ENCODE measurements at regions not wholly inside any gene's neighbourhood (a gene's known extent, or its start where the extent isn't known, plus 50 kb on each side); places are given as distances from the start of the nearest gene placed in this dataset.

DNA sequence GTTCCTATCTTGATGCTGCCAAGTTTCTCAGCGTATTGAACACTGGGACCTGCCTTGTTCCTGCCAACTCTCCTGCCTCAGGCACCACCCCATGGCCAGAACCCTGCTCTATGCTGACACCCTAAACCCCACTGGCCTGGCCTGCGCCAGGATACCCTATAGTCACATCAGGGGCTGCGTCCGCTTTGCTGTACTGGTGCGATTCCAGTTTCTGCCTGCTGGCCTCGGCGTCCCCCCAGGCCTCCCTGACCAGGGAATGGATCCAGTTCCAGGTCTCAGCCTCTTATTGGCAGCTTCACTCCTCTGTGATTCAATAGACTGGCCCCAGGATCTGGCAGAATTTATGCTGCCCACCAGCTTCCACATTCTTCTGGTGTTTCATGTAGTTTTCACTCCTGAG, 55.0 kb downstream of the GPR6 start:
- DNase-seq (ENCODE audit: low read depth), result no peak

GRCh38 chr6:110033749-110034666, 55.9 kb downstream of the GPR6 start:
- no peak for DNase-seq (ENCODE audit: low read depth)

GRCh38 chr6:110034667-110035036, 56.5 kb downstream of the GPR6 start:
- DNase-seq (ENCODE audit: low read depth), result no peak

GRCh38 chr6:110035321-110035720, 57.2 kb downstream of the GPR6 start:
- no peak for DNase-seq (ENCODE audit: low read depth)

DNA sequence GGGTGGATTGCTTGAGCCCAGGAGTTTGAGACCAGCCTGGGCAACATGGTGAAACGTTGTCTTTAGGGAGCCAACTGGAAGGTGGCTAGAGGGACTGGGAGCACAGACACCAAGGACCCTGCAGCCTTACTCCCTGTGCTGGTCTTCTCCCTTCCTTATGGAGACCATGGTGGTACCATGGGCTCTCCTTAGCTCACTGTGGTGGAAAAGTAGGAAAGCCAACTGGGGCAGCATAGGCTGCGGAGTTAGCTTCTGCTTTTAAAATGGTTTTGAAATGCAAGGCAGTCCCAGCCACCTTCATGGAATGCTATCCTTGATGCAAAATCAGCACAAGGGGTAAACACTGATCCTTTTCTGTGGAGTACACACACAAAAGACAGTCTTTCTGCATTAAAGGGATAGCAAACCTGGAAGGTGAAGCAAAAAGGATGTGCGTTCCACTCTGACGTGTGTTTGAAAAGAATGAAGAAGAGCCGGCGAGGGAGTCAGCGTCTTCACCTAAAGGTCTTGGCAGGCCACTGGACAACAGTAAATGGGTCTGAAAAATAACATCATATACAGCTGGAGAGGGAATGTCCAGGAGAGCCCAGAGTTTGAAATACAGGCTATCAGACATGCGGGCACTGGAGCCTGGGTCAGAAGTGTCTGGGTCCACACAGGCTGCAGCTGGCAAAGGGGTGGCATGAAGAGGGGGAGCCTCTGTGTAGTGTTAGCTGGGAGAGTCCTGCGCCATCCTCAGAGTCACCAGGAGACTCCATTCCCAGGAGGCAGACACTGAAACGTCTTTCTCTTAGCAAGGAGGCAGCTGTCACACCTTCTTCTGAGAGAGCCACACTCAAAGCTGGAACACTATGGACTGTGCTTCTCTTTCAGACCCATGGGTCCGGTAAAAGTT, 58.5 kb downstream of the GPR6 start:
- no peak for DNase-seq (ENCODE audit: low read depth)

DNA sequence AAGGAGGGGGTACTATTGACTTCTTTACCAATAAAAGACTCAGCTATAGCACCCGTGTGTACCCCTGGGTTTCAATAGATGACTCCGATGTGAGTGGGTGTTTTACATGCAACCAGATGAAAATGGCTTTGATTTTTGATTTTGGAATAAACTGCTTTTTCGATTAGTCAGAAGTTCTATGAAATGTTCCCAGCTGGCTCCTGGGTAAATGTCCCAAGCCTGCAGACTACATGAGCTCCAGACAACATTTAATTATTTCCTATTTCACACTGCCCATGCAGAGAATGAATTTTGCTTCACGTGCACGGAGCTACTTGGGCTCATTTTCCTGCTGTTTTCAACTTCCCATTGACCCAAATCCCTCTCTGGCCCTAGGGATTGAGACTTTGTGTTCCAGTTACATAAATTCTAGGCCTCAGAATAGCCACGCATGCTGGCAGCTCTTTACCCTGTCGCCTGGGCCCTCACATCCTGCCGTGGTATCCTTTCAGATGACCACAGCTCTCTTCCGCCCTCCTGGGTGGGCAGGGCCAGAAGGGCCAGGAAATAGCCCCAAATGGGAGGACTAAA, 59.7 kb downstream of the GPR6 start:
- DNase-seq (ENCODE audit: low read depth), result no peak

GRCh38 chr6:110039364-110039980, 61.4 kb downstream of the GPR6 start:
- peak; percentile 62 for DNase-seq (ENCODE audit: low read depth)

- no peak for DNase-seq (ENCODE audit: low read depth)
These were observed 61.9 kb downstream of the GPR6 start for GRCh38 chr6:110039981-110040383.

- no peak for DNase-seq (ENCODE audit: low read depth)
These were observed 62.6 kb downstream of the GPR6 start for GRCh38 chr6:110040716-110041115.

GRCh38 chr6:110041126-110041525, 63.0 kb downstream of the GPR6 start:
- no peak for DNase-seq (ENCODE audit: low read depth)

- no peak for DNase-seq (ENCODE audit: low read depth)
These were observed 63.7 kb downstream of the GPR6 start for GRCh38 chr6:110041830-110042229.

DNA sequence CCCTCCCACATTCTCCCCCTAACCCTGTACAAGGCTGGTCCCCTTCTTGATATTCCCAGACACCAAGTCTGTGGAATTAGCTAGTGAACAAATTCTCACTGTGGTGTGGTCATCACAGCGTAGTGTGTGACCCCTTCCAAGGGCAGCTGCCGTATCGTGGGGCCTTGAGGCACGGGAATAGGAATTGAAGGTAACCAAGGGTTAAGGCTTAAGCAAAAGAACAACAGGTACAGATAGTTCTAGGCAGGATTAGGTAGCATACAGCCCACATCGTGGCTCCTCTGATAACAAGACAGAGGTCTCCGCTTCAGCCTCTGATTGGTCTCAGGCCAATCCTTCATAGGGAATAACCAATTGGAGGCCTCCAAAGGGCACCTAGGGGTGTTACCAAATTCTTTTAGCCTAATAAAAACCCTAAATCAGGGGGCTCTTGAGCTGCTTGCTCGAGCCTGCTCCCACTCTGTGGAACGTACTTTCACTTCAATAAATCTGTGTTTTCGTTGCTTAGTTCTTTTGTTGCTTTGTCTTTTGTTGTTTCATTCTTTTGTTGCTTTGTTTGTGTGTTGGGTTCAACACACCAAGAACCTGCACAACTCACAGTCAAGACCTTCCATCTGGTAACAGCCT, 64.7 kb downstream of the GPR6 start:
- no peak for DNase-seq (ENCODE audit: low read depth)

DNA sequence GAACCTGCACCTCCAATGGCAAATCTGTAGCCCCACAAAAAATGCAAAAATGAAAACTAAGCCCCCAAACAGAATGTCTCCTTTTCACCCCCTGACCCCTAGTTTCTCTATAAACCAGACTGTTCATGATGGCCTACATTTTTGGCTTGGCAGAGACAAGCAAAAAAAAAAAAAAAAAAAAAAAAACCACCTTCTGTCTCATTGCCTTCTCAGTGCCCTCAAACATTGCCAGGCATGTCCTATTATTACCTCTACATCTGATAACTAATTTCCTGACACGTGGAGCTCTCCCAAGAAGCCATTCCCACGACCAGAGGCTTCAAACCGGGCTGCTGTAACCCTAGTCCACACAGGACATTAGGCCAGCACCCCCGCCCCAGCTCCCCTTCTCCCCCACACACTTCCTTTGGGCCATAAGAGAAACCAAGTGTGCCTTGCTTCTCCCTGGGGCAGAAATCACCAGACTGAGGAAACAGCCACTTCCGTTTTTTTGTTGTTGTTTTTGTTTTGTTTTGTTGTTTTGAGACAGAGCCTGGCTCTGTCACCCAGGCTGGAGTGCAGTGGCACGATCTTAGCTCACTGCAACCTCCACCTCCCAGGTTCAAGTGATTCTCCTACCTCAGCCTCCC, 65.4 kb downstream of the GPR6 start:
- no peak for DNase-seq (ENCODE audit: low read depth)

GRCh38 chr6:110044096-110044495, 66.0 kb downstream of the GPR6 start:
- no peak for DNase-seq (ENCODE audit: low read depth)

DNA sequence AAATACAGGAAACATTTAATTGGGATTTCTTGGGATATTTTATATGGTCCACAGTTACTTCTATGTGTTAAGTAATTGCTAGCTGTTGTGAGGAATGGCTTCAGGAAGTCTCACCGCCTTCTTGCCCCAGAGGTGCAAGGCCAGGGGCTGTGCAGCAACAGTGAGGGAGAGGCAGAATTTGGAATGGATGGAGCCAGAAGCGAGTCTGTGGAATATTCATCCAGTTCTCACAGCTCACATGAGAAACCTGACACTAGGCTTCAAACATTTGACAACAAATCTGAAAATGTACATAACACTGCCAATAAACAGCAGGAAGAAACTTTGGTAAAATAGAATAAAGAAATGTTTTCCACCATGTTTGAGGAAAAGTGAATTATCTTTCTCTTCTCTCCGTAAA, 66.5 kb downstream of the GPR6 start:
- no peak for DNase-seq (ENCODE audit: low read depth)

- no peak for DNase-seq (ENCODE audit: low read depth)
These were observed 70.2 kb downstream of the GPR6 start for GRCh38 chr6:110048221-110048875.

GRCh38 chr6:110049696-110050439, 71.8 kb downstream of the GPR6 start:
- no peak for DNase-seq (ENCODE audit: low read depth)

All from CMK (cell line).